GM23338 (cell line): ENCODE measurements at regions not wholly inside any gene's neighbourhood (a gene's known extent, or its start where the extent isn't known, plus 50 kb on each side); places are given as distances from the start of the nearest gene placed in this dataset.

Experiments used
- CREB1 ChIP-seq: fragments of 250-450 bp; sonication (Bioruptor Pico); IDR thresholded peaks from 2 replicates; pipeline ENCODE4 v1.5.0; 2020; ENCODE audit warnings: low read depth, mild to moderate bottlenecking, moderate library complexity
- EZH2 ChIP-seq: fragments of 200-600 bp; sonication (generic); IDR thresholded peaks from one replicate; pipeline ENCODE4 v1.8.0; 2017; ENCODE audit warnings: antibody characterized with exemption, mild to moderate bottlenecking, low read depth; ENCODE audit not compliant: unreplicated experiment
- EZH2phosphoT487 ChIP-seq: fragments of 200-600 bp; sonication (generic); IDR thresholded peaks from one replicate; pipeline ENCODE4 v1.8.1; 2018; ENCODE audit warnings: antibody characterized with exemption; ENCODE audit not compliant: unreplicated experiment
- JUNB ChIP-seq: IDR thresholded peaks from one replicate; pipeline ENCODE4 v1.6.1; 2016; ENCODE audit warnings: antibody characterized with exemption; ENCODE audit not compliant: unreplicated experiment
- POLR2AphosphoS5 ChIP-seq: IDR thresholded peaks from 2 replicates; pipeline ENCODE4 v1.6.1; 2016; ENCODE audit warnings: antibody characterized with exemption, low read depth
- STAT1 ChIP-seq: IDR thresholded peaks from one replicate; pipeline ENCODE4 v1.6.1; 2016; ENCODE audit warnings: antibody characterized with exemption; ENCODE audit not compliant: unreplicated experiment
- ZNF114 ChIP-seq: fragments of 250-450 bp; sonication (Bioruptor Pico); IDR thresholded peaks from 2 replicates; pipeline ENCODE4 v1.5.0; 2020; ENCODE audit warnings: mild to moderate bottlenecking, moderate library complexity
- ZNF331 ChIP-seq: fragments of 250-450 bp; sonication (Bioruptor Pico); IDR thresholded peaks from 2 replicates; pipeline ENCODE4 v1.5.0; 2020; ENCODE audit warnings: low read depth, mild to moderate bottlenecking, moderate library complexity
- TF ChIP-seq, protein P1 (sequence below), 2 experiments: fragments of 200-600 bp in 1 of 2; sonication (generic) in 1 of 2; conservative IDR thresholded peaks; 2 replicates each; pipeline versions ENCODE4 v1.5.1 to v1.6.1; 2016 to 2017; ENCODE audit warnings: antibody characterized with exemption in 2 of 2, low read depth in 2 of 2, mild to moderate bottlenecking in 2 of 2, moderate library complexity in 1 of 2
- TF ChIP-seq, protein P2 (sequence below): IDR thresholded peaks from one replicate; pipeline ENCODE4 v1.6.1; 2018; ENCODE audit warnings: antibody characterized with exemption; ENCODE audit not compliant: unreplicated experiment
- TF ChIP-seq, protein P3 (sequence below): IDR thresholded peaks from 2 replicates; pipeline ENCODE4 v1.6.1; 2016; ENCODE audit warnings: antibody characterized with exemption

DNA sequence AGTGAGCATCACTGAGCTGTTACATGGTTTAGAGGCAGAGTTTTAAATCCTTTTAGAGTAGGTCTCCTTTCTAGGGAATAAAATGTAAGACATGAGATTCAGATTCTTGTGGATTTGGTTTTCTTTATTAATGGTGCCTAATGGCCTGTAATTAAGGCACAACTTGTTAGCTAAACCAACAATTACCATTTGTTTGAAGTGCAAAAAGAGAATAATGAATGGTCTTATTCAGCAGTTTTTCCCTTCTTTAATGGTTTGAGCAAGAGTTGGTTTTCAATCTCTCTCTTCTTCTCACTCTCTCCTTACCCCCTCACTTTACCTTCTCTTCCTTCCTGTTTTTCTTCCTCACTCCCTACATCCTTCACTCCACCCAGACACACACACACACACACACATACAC, 312.2 kb upstream of the TRIB2 start:
- TF ChIP-seq EZH2, result no peak
- TF ChIP-seq, protein P1, sequence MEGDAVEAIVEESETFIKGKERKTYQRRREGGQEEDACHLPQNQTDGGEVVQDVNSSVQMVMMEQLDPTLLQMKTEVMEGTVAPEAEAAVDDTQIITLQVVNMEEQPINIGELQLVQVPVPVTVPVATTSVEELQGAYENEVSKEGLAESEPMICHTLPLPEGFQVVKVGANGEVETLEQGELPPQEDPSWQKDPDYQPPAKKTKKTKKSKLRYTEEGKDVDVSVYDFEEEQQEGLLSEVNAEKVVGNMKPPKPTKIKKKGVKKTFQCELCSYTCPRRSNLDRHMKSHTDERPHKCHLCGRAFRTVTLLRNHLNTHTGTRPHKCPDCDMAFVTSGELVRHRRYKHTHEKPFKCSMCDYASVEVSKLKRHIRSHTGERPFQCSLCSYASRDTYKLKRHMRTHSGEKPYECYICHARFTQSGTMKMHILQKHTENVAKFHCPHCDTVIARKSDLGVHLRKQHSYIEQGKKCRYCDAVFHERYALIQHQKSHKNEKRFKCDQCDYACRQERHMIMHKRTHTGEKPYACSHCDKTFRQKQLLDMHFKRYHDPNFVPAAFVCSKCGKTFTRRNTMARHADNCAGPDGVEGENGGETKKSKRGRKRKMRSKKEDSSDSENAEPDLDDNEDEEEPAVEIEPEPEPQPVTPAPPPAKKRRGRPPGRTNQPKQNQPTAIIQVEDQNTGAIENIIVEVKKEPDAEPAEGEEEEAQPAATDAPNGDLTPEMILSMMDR (conservative IDR thresholded peaks at IDR 0.05; ENCODE audit: low read depth in 2 of 2), result no peak
- TF ChIP-seq JUNB, result no peak
- TF ChIP-seq, protein P2, sequence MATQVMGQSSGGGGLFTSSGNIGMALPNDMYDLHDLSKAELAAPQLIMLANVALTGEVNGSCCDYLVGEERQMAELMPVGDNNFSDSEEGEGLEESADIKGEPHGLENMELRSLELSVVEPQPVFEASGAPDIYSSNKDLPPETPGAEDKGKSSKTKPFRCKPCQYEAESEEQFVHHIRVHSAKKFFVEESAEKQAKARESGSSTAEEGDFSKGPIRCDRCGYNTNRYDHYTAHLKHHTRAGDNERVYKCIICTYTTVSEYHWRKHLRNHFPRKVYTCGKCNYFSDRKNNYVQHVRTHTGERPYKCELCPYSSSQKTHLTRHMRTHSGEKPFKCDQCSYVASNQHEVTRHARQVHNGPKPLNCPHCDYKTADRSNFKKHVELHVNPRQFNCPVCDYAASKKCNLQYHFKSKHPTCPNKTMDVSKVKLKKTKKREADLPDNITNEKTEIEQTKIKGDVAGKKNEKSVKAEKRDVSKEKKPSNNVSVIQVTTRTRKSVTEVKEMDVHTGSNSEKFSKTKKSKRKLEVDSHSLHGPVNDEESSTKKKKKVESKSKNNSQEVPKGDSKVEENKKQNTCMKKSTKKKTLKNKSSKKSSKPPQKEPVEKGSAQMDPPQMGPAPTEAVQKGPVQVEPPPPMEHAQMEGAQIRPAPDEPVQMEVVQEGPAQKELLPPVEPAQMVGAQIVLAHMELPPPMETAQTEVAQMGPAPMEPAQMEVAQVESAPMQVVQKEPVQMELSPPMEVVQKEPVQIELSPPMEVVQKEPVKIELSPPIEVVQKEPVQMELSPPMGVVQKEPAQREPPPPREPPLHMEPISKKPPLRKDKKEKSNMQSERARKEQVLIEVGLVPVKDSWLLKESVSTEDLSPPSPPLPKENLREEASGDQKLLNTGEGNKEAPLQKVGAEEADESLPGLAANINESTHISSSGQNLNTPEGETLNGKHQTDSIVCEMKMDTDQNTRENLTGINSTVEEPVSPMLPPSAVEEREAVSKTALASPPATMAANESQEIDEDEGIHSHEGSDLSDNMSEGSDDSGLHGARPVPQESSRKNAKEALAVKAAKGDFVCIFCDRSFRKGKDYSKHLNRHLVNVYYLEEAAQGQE, result no peak
- no peak for TF ChIP-seq EZH2phosphoT487
- no peak for TF ChIP-seq POLR2AphosphoS5
- TF ChIP-seq CREB1 (CRISPR knock-in tag), result no peak
- TF ChIP-seq, protein P3, sequence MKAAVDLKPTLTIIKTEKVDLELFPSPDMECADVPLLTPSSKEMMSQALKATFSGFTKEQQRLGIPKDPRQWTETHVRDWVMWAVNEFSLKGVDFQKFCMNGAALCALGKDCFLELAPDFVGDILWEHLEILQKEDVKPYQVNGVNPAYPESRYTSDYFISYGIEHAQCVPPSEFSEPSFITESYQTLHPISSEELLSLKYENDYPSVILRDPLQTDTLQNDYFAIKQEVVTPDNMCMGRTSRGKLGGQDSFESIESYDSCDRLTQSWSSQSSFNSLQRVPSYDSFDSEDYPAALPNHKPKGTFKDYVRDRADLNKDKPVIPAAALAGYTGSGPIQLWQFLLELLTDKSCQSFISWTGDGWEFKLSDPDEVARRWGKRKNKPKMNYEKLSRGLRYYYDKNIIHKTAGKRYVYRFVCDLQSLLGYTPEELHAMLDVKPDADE, result no peak
- TF ChIP-seq ZNF331 (CRISPR knock-in tag), result no peak
- TF ChIP-seq ZNF114 (CRISPR knock-in tag), result no peak
- no peak for TF ChIP-seq STAT1
